Mucosa of descending colon (tissue), 3 donors: ENCODE measurements at regions not wholly inside any gene's neighbourhood (a gene's known extent, or its start where the extent isn't known, plus 50 kb on each side); places are given as distances from the start of the nearest gene placed in this dataset.

ENCODE experiments used
- ATAC-seq: fragments of 200-7000 bp; cut with Tn5 transposase; one replicate; pipeline ENCODE4 v1.9.1; 2020; ENCODE audit warnings: mild to moderate bottlenecking, moderate library complexity
- DNase-seq, 3 donors: peaks; one replicate each; pipeline ENCODE4 v3.0.0-alpha.2; 2020
- H3K36me3 ChIP-seq: fragments of 200-600 bp; one replicate; pipeline ENCODE4 v1.8.0; 2021; ENCODE audit warnings: low read depth, mild to moderate bottlenecking
- H3K4me1 ChIP-seq: fragments of 200-600 bp; one replicate; pipeline ENCODE4 v1.8.0; 2021; ENCODE audit warnings: low read depth, mild to moderate bottlenecking
- H3K4me3 ChIP-seq: fragments of 200-600 bp; one replicate; pipeline ENCODE4 v1.8.0; 2021; ENCODE audit warnings: mild to moderate bottlenecking
- H3K9me3 ChIP-seq: fragments of 200-600 bp; one replicate; pipeline ENCODE4 v1.8.0; 2021; ENCODE audit warnings: mild to moderate bottlenecking
- intact Hi-C, 2 donors: fragments of 100-400 bp; cut with DNase I in 1 of 2; cut with micrococcal nuclease in 1 of 2; formaldehyde crosslinking; loops; one replicate each; pipeline versions ENCODE4 v1.11.0 to v1.11.1; 2022; cut with DNase I, micrococcal nuclease
- TF ChIP-seq, protein P1 (sequence below): fragments of 200-600 bp; IDR thresholded peaks from one replicate; pipeline ENCODE4 v1.8.0; 2022; ENCODE audit warnings: antibody characterized with exemption, mild to moderate bottlenecking
- donor health status: DM: no; HTN: no; CAD: no; lungs with moderate emphysema.
- donor health status: DM: no; HTN: no; CAD: no.
- donor health status: DM: no; HTN: yes; CAD: no.

DNA sequence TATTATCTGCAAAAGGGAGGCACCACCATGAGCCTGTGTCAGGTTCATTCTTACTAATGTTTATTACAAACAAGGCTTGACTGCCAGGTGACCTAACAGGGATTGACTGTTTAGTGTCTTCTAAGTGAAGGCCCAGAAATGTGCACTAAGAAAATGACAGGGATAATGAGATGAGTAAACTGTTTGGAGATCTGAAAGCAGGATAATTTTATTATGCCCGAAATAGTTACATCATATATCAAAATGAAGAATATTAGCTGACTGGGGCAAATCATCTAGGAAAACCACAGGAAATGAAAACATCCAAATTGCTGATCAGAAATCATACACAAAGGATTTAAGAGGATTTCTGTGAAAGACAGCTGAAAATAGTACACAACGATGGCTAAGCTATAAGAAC lies 516.7 kb downstream of the HDGFL1 start:
- intact Hi-C loops, result no loop called here
- no peak overlapping the region for H3K4me3 ChIP-seq
- no peak for ATAC-seq
- TF ChIP-seq, protein P1, sequence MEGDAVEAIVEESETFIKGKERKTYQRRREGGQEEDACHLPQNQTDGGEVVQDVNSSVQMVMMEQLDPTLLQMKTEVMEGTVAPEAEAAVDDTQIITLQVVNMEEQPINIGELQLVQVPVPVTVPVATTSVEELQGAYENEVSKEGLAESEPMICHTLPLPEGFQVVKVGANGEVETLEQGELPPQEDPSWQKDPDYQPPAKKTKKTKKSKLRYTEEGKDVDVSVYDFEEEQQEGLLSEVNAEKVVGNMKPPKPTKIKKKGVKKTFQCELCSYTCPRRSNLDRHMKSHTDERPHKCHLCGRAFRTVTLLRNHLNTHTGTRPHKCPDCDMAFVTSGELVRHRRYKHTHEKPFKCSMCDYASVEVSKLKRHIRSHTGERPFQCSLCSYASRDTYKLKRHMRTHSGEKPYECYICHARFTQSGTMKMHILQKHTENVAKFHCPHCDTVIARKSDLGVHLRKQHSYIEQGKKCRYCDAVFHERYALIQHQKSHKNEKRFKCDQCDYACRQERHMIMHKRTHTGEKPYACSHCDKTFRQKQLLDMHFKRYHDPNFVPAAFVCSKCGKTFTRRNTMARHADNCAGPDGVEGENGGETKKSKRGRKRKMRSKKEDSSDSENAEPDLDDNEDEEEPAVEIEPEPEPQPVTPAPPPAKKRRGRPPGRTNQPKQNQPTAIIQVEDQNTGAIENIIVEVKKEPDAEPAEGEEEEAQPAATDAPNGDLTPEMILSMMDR, result no peak
- H3K36me3 ChIP-seq, result no peaks in the 10 kb centered on the region
- no peaks in the 10 kb centered on the region for H3K4me1 ChIP-seq
- DNase-seq, result no peak
- H3K9me3 ChIP-seq, result no peaks in the 10 kb centered on the region

GRCh38 chr6:23087471-23087870 lies 518.1 kb downstream of the HDGFL1 start:
- intact Hi-C loops, result no loop called here
- DNase-seq (no peak), ATAC-seq (no peak)
- no peaks in the 10 kb centered on the region for H3K4me1 ChIP-seq
- H3K9me3 ChIP-seq, result no peaks in the 10 kb centered on the region
- TF ChIP-seq, protein P1, result no peak
- H3K4me3 ChIP-seq, result no peak overlapping the region
- no peaks in the 10 kb centered on the region for H3K36me3 ChIP-seq

GRCh38 chr6:23088761-23089160 lies 519.4 kb downstream of the HDGFL1 start:
- no peak for DNase-seq
- Histone ChIP-seq H3K4me3 (no peak overlapping the region), H3K36me3 (no peaks in the 10 kb centered on the region), H3K9me3 (no peaks in the 10 kb centered on the region), H3K4me1 (no peaks in the 10 kb centered on the region)
- no peak for ATAC-seq
- intact Hi-C loops, result no loop called here
- TF ChIP-seq, protein P1, result no peak

GRCh38 chr6:23089981-23090380 lies 520.6 kb downstream of the HDGFL1 start:
- intact Hi-C loops, result no loop called here
- H3K4me1 ChIP-seq, result no peaks in the 10 kb centered on the region
- no peak for ATAC-seq
- no peaks in the 10 kb centered on the region for H3K36me3 ChIP-seq
- no peak for DNase-seq
- no peak overlapping the region for H3K4me3 ChIP-seq
- H3K9me3 ChIP-seq, result peaks cover 7% of the 10 kb centered on the region
- TF ChIP-seq, protein P1, result no peak

DNA sequence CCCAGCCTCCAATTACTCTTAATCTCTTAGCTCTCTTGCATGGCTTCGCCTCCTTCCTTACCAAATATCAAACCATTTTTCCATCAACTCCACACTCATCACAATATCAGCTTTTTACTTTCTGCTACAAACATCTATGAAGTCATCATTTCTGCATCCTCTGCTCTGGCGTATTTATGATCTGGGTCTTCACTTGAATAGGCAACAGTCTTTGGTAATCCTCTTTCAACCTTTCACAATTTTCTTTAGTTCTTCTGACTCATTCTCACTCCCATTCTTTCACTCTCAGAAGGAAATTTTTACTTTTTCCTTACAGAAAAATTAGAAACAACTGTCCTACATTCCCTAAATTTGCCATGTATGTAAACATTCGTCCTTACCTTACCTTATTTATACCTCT lies 522.4 kb downstream of the HDGFL1 start:
- no peak overlapping the region for H3K4me3 ChIP-seq
- H3K4me1 ChIP-seq, result no peaks in the 10 kb centered on the region
- peaks cover 19% of the 10 kb centered on the region for H3K9me3 ChIP-seq
- no peaks in the 10 kb centered on the region for H3K36me3 ChIP-seq
- no peak for ATAC-seq
- TF ChIP-seq, protein P1, result no peak
- intact Hi-C loops, result no loop called here
- DNase-seq, result no peak

GRCh38 chr6:23096876-23097275 lies 527.5 kb downstream of the HDGFL1 start:
- H3K4me1 ChIP-seq, result no peaks in the 10 kb centered on the region
- ATAC-seq, result no peak
- peaks cover 22% of the 10 kb centered on the region for H3K9me3 ChIP-seq
- TF ChIP-seq, protein P1, result no peak
- intact Hi-C loops, result no loop called here
- no peak for DNase-seq
- H3K4me3 ChIP-seq, result no peak overlapping the region
- H3K36me3 ChIP-seq, result no peaks in the 10 kb centered on the region
